ENCODE measurements at regions not wholly inside any gene's neighbourhood (a gene's known extent, or its start where the extent isn't known, plus 50 kb on each side); places are given as distances from the start of the nearest gene placed in this dataset.

DNA sequence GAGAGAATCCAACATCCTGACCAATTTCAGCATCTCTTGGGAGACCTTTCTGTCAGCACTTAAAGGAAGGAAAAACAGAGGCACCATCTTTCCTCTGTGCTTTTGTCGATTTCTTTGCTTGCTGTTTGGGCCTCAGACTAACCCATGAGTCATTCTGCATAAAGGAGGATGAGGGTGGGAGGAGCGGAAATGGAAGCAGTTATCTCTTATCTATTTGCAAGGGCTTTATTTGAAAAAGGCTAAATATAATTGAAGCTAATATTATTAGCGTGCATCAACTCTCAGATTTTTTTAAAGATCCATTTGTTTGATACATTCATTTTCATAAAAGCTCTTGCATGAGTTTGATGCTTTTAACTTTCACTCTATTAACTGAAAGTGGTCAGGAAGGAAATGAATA is 72.9 kb downstream of the ZNF622 start:
- TF ChIP-seq, protein P1, sequence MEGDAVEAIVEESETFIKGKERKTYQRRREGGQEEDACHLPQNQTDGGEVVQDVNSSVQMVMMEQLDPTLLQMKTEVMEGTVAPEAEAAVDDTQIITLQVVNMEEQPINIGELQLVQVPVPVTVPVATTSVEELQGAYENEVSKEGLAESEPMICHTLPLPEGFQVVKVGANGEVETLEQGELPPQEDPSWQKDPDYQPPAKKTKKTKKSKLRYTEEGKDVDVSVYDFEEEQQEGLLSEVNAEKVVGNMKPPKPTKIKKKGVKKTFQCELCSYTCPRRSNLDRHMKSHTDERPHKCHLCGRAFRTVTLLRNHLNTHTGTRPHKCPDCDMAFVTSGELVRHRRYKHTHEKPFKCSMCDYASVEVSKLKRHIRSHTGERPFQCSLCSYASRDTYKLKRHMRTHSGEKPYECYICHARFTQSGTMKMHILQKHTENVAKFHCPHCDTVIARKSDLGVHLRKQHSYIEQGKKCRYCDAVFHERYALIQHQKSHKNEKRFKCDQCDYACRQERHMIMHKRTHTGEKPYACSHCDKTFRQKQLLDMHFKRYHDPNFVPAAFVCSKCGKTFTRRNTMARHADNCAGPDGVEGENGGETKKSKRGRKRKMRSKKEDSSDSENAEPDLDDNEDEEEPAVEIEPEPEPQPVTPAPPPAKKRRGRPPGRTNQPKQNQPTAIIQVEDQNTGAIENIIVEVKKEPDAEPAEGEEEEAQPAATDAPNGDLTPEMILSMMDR (IDR thresholded peaks at IDR 0.05) = no peak

DNA sequence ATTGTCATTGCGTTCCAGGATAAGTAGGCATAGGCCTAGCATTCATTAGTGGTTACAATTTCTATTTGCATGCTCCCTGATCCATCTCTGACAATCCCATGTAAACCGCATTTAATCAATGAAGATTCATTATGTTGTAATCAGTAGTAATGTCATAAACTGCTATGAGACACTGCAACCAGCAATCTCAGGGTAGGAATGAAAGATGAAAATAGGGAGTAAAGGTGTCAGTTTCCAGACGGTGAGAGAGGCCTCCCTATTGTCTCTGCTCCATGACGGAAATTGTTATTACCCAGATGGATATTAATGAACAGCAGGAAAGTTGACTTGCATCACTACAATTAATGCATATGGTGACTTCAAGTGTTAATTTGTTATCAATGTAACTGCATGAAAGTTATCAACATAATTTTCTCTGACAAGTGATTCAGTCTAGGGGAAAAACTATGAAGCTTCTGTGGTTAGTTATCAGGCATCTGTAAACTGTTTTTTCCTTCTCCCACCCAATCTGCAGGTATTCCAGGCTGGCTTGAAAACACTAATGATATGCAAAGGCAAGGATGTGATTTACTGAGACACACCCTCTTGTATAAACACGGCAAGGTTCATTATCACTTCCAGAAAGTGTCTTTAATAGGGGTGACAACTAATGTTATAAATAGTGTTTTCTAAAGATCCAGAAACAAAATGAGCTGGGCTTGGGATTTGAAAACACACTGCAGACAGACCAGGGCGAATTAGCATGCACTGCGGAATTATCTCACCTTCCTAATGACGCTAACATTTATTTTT is 73.5 kb downstream of the ZNF622 start:
- TF ChIP-seq, protein P1 (IDR thresholded peaks at IDR 0.05) = no peak

DNA sequence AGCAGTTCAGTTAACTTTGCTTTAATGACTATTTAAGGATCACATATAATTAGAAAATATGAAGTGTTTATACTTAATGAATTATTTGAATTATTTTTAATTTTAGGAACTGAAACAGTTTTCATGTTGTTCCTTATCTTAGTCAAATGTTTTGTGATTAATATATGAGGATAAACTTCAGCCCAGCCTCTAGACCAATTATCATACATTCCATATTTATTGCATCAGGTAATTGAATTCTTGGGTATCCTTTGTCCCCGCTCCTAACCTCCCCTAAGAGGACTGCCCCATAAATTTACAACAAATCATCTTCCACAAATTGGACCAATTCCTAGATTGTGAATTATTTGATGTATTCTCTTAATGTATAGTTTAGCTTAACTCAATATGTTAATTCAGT is 74.8 kb downstream of the ZNF622 start:
- TF ChIP-seq, protein P1 (IDR thresholded peaks at IDR 0.05) = no peak

DNA sequence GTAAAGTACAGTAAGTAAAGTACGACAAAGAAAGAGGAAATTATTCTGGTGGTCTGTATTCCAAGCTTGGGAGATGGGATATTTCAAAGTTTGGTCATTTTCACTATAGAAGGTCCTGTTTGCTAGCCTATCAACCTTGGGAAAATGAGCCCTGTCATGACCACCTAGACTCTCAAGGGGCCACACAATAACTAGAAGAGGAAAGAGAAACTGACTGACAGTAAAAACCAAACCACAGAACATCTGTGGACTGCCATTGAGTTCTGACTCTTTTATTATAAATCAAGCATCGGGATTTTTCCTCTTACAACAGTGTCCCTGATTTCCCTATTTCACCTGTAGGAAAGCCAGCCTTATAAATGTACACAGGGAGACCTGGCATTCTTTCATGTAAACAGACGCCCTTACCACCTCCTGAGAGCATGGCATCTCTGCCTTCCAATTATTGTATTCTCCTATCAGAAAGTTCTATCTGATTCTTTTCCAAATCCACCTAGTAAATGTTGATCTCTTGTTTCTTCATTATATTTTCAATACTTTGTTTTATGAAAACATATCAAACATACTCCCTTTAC is 80.0 kb downstream of the ZNF622 start:
- TF ChIP-seq, protein P1 (IDR thresholded peaks at IDR 0.05) = no peak

DNA sequence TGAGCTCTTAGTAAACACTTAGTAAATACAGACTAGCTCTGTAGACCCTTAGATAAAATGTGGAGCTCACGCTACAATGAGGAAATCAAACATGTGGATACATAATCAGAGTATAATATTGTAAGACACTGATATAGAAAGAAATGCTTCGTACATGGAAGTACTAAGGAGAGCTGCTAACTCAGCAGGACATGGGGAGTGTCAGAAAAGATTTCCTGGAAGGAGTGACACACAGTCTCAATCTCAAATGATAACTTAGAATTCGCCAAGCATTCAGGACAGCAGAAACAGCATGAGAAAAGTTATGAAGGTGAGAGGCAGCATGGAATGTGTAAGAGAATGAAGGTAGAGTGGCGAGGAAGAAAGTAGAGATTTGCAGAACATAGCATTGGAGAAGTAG is 80.8 kb downstream of the ZNF622 start:
- TF ChIP-seq, protein P1 (IDR thresholded peaks at IDR 0.05) = no peak

DNA sequence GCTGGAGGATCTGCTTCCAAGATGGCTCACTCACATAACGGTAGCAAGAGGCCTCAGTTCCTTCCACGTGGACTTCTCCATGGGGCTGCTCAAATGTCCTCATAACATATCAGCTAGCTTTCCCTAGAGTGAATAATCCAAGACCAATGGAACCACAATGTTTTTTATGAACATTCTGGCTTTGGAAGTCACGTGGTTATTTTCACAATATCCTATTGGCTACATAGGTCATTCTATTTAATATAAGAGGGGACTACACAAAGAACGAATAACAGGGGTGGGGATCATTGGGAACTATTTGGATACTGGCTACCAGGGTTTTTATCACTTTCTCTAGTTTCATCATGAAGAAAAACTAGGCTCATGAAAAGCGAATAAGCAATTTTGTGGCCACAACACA is 81.4 kb downstream of the ZNF622 start:
- TF ChIP-seq, protein P1 (IDR thresholded peaks at IDR 0.05) = no peak

DNA sequence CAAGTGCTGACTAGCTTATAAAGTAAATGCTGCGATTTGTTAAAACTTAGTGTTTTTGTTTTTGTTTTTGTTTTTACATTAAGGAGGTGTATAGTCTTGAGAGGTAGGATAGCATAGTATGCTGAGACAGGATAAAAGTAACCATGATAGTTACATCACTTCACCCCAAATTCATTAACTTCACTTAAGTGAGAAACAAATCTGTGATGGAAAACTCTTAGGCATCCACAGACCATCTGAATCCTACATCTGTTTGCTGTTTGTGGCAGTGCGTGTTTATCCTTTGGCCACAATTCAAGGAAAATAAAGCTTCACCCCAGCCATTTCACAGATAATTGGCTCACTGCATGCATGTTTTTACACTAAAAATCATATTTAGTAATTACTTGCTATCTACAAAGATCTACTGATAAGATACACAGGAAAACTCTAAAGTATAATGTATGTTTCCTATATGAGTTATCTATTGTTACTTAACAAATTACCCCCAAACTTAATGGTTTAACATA is 82.0 kb downstream of the ZNF622 start:
- TF ChIP-seq, protein P1 (IDR thresholded peaks at IDR 0.05) = no peak
